HG03460 (cell line): ENCODE measurements at regions not wholly inside any gene's neighbourhood (a gene's known extent, or its start where the extent isn't known, plus 50 kb on each side); places are given as distances from the start of the nearest gene placed in this dataset.

ENCODE experiments used
- ATAC-seq: cut with Tn5 transposase; IDR thresholded peaks from one replicate; pipeline ENCODE4 v1.9.1; 2021; ENCODE audit not compliant: unreplicated experiment

DNA sequence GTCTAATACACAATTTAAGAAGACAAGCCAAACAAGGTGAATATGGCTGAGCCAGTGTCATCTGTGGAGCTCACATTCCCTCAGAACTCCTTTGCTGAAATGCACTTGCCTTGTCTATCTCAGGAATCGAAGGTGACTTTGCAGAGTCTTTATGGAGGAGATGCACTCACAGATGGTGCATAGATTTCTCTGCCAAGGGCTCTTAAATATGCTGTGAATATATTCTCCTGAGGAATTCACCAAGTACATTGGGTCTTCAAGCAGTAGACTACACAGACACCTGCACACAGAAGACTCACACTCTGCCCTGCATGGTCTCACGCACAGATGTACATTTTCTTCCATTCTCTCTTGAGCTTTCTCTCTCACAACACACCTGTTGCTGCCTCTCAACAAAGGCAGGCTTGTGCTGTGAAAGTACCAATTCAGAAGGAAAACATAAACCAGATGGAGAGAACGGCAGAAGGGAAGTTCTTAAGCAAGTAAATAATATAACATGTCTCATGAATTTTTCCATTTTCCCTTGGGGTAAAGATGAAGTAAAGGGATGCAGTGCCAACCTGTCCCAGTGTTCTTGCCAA, 174.7 kb downstream of the DLEU7 start:
- no peak for ATAC-seq

DNA sequence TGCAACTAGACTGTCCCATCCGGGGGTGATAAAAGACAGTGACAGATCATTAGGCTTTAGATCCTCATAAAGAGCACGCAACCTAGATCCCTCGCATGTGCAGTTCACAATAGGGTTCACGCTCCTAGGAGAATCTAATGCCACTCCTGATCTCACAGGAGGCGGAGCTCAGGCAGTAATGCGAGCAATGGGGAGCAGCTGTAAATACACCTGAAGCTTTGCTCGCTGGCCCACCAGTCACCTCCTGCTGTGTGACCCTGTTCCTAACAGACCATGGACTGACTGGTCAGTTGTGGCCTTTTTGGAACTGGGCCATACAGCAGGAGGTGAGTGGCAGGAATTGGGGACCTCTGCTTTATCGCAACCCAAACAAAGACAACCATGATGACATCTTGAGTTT, 173.2 kb downstream of the DLEU7 start:
- ATAC-seq, result no peak

DNA sequence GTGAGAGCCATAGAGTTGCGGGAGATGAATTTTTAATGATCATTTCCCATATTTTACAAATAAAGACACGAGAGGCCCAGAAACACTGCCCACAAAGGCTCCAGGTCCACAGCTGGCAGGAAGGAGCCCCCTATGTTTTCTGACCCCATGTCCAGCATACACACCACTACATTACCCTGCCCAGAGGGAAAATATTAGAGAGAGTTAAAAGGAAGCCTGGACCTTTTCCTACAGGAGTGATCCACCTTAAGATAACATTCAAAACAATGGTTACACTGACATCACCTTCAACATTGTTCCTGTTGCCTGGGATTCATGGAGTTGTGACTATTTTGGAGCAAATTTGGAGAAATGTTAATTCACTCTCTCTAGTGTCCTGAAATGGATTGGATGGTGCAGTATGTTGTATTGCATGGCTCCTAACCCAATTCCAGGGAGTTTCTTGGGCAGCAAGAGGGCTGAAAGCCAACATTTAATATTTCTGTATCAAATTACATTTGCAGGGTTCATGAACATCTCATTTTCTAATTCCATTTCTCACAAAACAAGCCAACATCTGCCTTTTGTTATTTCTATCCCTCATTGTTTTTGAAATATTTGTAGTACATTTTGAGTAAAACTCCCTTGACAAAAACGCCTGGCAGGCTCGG, 172.5 kb downstream of the DLEU7 start:
- no peak for ATAC-seq

DNA sequence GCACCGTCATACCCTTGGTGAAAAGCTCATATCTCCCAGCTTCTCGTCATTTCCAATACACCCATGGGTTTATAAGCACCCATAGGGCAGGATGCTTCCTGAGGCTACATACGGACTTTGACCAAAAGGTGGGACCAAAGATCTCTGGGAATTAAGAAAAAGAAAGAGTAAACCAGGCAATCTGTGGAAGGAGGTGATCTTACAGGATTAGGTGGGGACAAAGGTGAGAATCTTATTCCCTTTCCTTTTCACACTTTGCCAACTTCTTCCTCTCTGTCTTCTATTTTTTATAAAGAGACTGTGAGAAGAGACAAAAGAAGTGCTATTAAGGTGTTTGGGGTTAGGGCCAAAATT, 172.0 kb downstream of the DLEU7 start:
- no peak for ATAC-seq

GRCh38 chr13:50672025-50672424, 171.5 kb downstream of the DLEU7 start:
- ATAC-seq, result no peak

DNA sequence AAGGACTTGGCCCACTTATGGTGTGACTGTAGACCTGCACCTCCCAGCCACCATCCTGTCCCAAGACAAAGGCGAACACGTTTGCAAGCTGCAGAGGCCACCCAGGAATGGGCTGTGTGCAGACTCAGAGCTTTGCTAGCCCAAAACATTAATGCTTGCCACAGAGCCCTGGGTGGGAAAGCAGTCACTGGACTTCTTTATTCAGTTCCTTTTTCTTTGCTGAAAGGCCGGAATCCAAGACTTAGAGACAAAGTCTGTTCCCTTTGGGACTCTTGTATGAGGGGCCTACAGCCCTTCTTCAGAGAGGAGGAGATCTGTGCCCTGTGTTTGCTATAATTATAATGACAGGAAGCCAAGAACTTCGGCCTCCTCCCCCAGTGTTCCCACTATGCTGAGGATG, 167.8 kb downstream of the DLEU7 start:
- ATAC-seq, result no peak

DNA sequence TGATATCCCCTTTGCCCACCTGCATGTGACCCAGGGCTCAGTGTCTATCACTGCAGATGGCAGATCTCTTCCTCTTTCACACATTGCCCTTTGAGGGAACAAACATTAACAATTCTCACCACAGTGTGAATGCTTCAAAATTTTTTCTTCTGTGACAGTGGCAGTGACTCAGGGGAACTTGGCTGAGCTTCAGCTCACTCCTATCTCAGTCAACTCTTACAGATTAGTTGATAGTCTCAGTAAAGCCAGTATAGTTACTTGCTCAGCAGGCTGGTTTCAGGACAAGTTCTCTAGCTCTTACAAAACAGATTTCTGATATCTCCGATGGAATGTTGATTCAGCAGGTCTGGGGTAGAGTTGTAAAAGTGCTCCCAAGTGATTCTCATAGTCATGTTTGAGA, 166.9 kb downstream of the DLEU7 start:
- no peak for ATAC-seq

GRCh38 chr13:50677258-50677657, 166.2 kb downstream of the DLEU7 start:
- no peak for ATAC-seq

- ATAC-seq, result no peak
Measured at GRCh38 chr13:50677687-50678463, 165.6 kb downstream of the DLEU7 start.

- no peak for ATAC-seq
Measured at GRCh38 chr13:50678464-50679162, 164.9 kb downstream of the DLEU7 start.

- ATAC-seq, result no peak
Measured at GRCh38 chr13:50679321-50679720, 164.2 kb downstream of the DLEU7 start.

DNA sequence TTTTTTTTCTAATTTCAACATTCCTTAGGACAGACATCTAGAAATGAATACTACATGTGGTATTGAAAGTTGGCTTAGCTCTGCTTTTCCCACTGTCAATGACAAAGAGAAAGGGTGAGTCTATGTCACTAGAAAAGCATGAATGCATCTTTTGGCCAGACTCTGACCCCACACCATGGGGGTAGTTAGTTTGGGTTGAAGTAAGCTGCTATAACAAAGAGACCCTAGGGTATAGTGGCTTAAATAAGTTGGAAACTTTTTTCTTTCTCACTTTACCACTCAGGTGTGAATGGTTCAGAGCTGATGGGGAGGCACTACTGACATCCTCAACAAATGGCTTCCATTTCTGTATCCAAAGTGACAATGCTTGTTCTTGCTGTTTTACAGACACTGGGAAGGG, 161.5 kb downstream of the DLEU7 start:
- ATAC-seq, result no peak

GRCh38 chr13:50682966-50683365, 160.5 kb downstream of the DLEU7 start:
- ATAC-seq, result no peak

- no peak for ATAC-seq
Measured at GRCh38 chr13:50684366-50684765, 159.1 kb downstream of the DLEU7 start.

GRCh38 chr13:50685491-50685890, 158.0 kb downstream of the DLEU7 start:
- ATAC-seq, result no peak

DNA sequence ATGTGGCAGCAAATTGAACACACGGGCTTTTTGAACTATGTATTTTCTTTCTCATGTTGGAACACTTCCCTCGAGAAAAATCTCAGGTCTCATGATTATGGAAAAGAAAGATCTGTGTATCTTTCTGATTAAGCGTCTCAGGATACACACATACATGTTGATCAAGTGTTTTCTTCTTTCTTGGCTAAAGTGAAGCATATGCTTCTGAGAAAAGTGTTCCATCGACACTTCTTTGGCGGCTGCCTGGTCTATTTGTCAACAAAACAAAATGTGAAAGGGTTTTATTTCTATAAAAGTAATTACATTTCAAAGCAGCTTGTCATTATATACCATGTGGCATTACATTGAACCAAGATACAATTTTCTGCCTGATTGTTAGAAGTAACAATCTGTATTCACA, 157.5 kb downstream of the DLEU7 start:
- no peak for ATAC-seq

DNA sequence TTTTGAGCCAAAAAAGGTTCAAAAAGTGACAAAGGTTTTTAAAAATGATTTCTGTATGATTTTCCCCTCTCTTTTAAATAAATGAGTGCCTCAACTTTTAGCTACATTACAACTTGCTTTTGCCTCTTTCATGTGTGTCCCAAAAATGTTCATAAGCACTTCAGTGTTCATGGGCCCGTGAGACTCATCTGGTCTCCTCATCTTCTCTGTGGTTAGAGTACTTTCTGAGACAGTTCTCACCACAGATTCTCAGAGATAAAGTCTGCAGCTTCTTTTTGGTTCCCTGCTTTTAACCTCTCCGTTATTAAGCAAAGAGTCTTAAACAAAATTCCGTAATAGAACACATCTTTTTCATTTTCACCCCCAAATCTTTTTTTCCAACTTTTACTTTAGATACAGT, 156.9 kb downstream of the DLEU7 start:
- no peak for ATAC-seq

GRCh38 chr13:50687545-50687944, 155.9 kb downstream of the DLEU7 start:
- no peak for ATAC-seq

- ATAC-seq, result no peak
Measured at GRCh38 chr13:50690006-50690405, 153.5 kb downstream of the DLEU7 start.

DNA sequence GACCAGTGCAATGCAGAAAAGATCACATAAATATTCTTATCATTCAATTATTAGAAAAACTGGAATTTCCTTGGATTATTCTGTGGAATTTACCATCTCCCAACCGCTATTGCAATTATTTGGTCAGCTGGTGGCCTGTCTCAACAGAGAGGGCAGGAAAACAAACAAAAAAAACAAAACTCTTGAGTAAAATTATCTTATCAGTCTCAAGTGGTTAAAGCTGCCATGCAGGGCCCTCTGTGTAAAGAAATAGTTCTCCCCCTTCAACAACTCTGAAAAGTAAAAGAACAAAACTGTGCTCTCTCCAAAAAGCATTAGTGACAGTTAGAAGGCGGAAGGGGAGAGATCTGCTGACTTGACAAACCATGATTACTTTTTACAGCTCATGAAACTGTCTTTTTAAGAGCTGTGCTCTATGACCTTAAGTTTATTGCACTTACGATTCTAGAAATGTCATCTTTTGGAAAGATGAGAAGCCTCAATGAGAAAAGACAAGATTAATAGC, 152.3 kb downstream of the DLEU7 start:
- no peak for ATAC-seq

GRCh38 chr13:50691681-50692263, 151.7 kb downstream of the DLEU7 start:
- ATAC-seq, result no peak
